ENCODE measurements at regions not wholly inside any gene's neighbourhood (a gene's known extent, or its start where the extent isn't known, plus 50 kb on each side); places are given as distances from the start of the nearest gene placed in this dataset.

DNA sequence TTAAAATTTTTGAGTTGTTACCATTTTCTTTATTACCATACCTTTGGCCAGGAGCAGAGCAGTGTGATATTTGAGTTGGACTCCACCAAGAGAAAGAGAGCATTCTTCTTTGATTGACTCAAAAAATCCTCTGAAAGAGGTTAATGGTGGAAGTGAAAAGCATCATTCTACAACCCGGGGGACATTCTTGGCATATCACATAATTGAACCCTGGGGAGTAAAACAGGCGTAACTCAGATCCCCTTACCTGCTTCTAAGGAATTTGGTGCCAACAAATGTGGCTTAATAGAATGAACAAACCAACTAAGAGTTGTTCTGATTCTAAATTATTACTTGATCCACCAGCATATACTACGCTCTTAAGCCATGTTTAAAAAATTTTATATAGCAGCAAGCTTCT is 351.1 kb upstream of the DEPDC1 start:
- TF ChIP-seq USF2 (IDR thresholded peaks at IDR 0.05; ENCODE audit: borderline replicate concordance, low read depth, low read length), result no peak
- TF ChIP-seq, protein P1, sequence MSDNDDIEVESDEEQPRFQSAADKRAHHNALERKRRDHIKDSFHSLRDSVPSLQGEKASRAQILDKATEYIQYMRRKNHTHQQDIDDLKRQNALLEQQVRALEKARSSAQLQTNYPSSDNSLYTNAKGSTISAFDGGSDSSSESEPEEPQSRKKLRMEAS (IDR thresholded peaks at IDR 0.05; ENCODE audit: low read depth), result no peak
- TF ChIP-seq, protein P2, sequence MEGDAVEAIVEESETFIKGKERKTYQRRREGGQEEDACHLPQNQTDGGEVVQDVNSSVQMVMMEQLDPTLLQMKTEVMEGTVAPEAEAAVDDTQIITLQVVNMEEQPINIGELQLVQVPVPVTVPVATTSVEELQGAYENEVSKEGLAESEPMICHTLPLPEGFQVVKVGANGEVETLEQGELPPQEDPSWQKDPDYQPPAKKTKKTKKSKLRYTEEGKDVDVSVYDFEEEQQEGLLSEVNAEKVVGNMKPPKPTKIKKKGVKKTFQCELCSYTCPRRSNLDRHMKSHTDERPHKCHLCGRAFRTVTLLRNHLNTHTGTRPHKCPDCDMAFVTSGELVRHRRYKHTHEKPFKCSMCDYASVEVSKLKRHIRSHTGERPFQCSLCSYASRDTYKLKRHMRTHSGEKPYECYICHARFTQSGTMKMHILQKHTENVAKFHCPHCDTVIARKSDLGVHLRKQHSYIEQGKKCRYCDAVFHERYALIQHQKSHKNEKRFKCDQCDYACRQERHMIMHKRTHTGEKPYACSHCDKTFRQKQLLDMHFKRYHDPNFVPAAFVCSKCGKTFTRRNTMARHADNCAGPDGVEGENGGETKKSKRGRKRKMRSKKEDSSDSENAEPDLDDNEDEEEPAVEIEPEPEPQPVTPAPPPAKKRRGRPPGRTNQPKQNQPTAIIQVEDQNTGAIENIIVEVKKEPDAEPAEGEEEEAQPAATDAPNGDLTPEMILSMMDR (IDR thresholded peaks at IDR 0.05), result no peak
- TF ChIP-seq GATA2 (CRISPR knock-in tag; IDR thresholded peaks at IDR 0.05), result no peak
- no peak for TF ChIP-seq SMC3 (IDR thresholded peaks at IDR 0.05; ENCODE audit: low read depth, low read length)
- no peak for TF ChIP-seq CHD2 (IDR thresholded peaks at IDR 0.05; ENCODE audit: low read length, partially characterized antibody)
- TF ChIP-seq EZH2phosphoT487 (IDR thresholded peaks at IDR 0.05; ENCODE audit: borderline replicate concordance, low read depth), result no peak
- no peak for TF ChIP-seq FOXM1 (IDR thresholded peaks at IDR 0.05; ENCODE audit: low read depth)
- no peak for TF ChIP-seq JUND (IDR thresholded peaks at IDR 0.05)
- no peak for TF ChIP-seq POLR2AphosphoS5 (IDR thresholded peaks at IDR 0.05; ENCODE audit: low read depth, low read length)

All from SK-N-SH (cell line).